OCI-LY3 (cell line): ENCODE measurements at regions not wholly inside any gene's neighbourhood (a gene's known extent, or its start where the extent isn't known, plus 50 kb on each side); places are given as distances from the start of the nearest gene placed in this dataset.

ENCODE experiments used
- H2AFZ ChIP-seq: fragments of 200-600, 300-600 bp; shearing (Covaris generic); 2 replicates; pipeline ENCODE4 v1.6.0; 2014; ENCODE audit warnings: antibody characterized with exemption, low read depth, low read length
- H3K27ac ChIP-seq: fragments of 200-600, 300-600 bp; sonication (generic); 2 replicates; pipeline ENCODE4 v1.5.1; 2014; ENCODE audit warnings: mild to moderate bottlenecking, low read length, moderate library complexity, mixed read lengths
- H3K27me3 ChIP-seq: fragments of 200-600, 300-600 bp; sonication (generic); 2 replicates; pipeline ENCODE4 v1.6.1; 2014; ENCODE audit warnings: low read depth, low read length, mixed read lengths
- H3K36me3 ChIP-seq: fragments of 200-600, 300-600 bp; sonication (generic); replicated peaks from 2 replicates; pipeline ENCODE3; 2014; ENCODE audit warnings: low read depth, low read length, mixed read lengths
- H3K4me1 ChIP-seq: fragments of 300-600, 200-600 bp; sonication (generic); 2 replicates; pipeline ENCODE4 v1.6.1; 2014; ENCODE audit warnings: low read length, mixed read lengths
- H3K4me2 ChIP-seq: fragments of 200-600, 300-600 bp; sonication (generic); 2 replicates; pipeline ENCODE4 v1.6.1; 2014; ENCODE audit warnings: low read length, mixed read lengths
- H3K4me3 ChIP-seq: fragments of 300-600, 200-600 bp; sonication (generic); 2 replicates; pipeline ENCODE4 v1.5.1; 2014; ENCODE audit warnings: antibody characterized with exemption, mild to moderate bottlenecking, low read length, moderate library complexity
- H3K79me2 ChIP-seq: fragments of 300-600, 200-600 bp; shearing (Covaris generic); 2 replicates; pipeline ENCODE4 v1.6.1; 2014; ENCODE audit warnings: mild to moderate bottlenecking, low read length, mixed read lengths
- H3K9ac ChIP-seq: fragments of 300-600, 200-600 bp; shearing (Covaris generic); 2 replicates; pipeline ENCODE4 v1.6.0; 2014; ENCODE audit warnings: mild to moderate bottlenecking, low read length, moderate library complexity
- H3K9me3 ChIP-seq: fragments of 200-600, 300-600 bp; shearing (Covaris generic); 2 replicates; pipeline ENCODE4 v1.6.1; 2014; ENCODE audit warnings: low read length, mixed read lengths; ENCODE audit not compliant: insufficient read depth
- H4K20me1 ChIP-seq: fragments of 200-600, 300-600 bp; sonication (generic); 2 replicates; pipeline ENCODE4 v1.6.1; 2016; ENCODE audit warnings: low read length, mixed read lengths; ENCODE audit not compliant: insufficient read depth
- EZH2phosphoT487 ChIP-seq: fragments of 200-600 bp; shearing (Covaris generic); IDR thresholded peaks from 2 replicates; pipeline ENCODE4 v1.6.1; 2018; ENCODE audit warnings: antibody characterized with exemption, mixed run types, low read depth
- TF ChIP-seq, protein P1 (sequence below): fragments of 200-600, 300-600 bp; sonication (generic); IDR thresholded peaks from 2 replicates; pipeline ENCODE4 v1.5.1; 2014; ENCODE audit warnings: antibody characterized with exemption, low read length, low read depth

DNA sequence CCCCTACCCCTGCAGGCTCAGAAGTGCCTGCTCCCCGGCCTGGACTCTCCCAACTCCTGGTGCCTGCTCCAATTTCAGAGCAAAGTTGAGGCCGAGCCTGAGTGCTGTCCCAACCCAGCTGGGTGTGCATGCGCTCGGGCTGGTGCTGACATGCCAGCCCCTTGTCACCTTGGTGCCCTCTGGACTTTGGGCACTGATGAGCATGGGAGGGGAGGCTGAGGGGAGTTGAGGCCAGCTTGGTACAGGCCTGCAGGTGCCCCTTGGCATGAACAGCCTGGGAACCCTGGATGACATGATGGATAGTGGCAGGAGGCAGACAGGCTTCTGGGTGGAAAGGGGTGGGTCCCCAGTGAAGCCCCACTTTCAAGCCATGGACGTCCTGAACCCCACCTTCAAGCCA lies 366.1 kb upstream of the NEGR1 start:
- Histone ChIP-seq H3K79me2 (no peaks in the 10 kb centered on the region), H3K4me2 (no peak overlapping the region), H3K9me3 (no peaks in the 10 kb centered on the region), H3K4me3 (no peak overlapping the region), H4K20me1 (no peaks in the 10 kb centered on the region), H3K4me1 (no peaks in the 10 kb centered on the region), H3K9ac (no peak overlapping the region), H3K27me3 (no peaks in the 10 kb centered on the region), H2AFZ (no peak overlapping the region), H3K27ac (no peak overlapping the region), H3K36me3 (no peaks in the 10 kb centered on the region)
- TF ChIP-seq, protein P1, sequence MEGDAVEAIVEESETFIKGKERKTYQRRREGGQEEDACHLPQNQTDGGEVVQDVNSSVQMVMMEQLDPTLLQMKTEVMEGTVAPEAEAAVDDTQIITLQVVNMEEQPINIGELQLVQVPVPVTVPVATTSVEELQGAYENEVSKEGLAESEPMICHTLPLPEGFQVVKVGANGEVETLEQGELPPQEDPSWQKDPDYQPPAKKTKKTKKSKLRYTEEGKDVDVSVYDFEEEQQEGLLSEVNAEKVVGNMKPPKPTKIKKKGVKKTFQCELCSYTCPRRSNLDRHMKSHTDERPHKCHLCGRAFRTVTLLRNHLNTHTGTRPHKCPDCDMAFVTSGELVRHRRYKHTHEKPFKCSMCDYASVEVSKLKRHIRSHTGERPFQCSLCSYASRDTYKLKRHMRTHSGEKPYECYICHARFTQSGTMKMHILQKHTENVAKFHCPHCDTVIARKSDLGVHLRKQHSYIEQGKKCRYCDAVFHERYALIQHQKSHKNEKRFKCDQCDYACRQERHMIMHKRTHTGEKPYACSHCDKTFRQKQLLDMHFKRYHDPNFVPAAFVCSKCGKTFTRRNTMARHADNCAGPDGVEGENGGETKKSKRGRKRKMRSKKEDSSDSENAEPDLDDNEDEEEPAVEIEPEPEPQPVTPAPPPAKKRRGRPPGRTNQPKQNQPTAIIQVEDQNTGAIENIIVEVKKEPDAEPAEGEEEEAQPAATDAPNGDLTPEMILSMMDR, result no peak
- no peak for TF ChIP-seq EZH2phosphoT487

DNA sequence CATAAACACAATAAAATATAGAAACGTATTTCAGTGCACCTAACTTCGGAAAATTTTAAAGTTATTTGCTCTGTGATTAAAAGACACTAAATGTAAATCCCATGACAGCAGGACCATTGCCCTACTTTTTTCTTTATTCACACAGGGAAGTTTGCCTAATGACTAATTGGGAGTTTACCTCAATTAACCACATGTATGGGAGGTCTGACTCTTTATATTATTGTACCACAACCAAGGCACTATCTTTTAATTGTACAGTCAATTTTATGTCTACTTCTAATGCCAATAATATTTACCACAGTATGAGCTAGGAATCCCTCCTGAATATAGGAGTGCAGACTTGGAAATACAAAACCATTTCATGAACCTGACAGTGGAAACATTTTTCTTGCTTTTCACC lies 360.8 kb upstream of the NEGR1 start:
- H2AFZ ChIP-seq, result no peak overlapping the region
- no peaks in the 10 kb centered on the region for H4K20me1 ChIP-seq
- TF ChIP-seq EZH2phosphoT487, result no peak
- TF ChIP-seq, protein P1, result no peak
- no peak overlapping the region for H3K4me3 ChIP-seq
- H3K79me2 ChIP-seq, result no peaks in the 10 kb centered on the region
- H3K9ac ChIP-seq, result no peak overlapping the region
- H3K36me3 ChIP-seq, result no peaks in the 10 kb centered on the region
- no peak overlapping the region for H3K4me2 ChIP-seq
- H3K4me1 ChIP-seq, result no peaks in the 10 kb centered on the region
- H3K27me3 ChIP-seq, result no peaks in the 10 kb centered on the region
- no peaks in the 10 kb centered on the region for H3K9me3 ChIP-seq
- H3K27ac ChIP-seq, result no peak overlapping the region

DNA sequence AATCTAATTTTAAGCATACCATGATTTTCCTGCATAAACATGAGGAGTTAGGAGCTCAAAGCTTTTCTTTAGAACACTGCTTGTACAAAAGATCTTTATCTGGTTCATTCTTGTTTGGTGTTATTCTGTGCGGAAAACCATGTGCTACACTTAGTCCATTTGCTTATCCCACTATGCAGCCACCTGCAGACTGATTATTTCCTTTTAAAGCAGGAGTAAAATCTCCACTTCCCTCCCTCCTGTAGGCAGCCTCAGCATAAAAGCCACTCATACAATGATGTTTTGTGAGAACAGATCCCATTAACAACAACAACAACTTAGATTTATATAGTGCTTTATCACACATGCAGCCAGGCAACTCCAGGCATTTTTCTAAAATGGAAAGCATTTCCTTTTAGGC lies 355.3 kb upstream of the NEGR1 start:
- Histone ChIP-seq H3K79me2 (no peaks in the 10 kb centered on the region), H3K27ac (no peak overlapping the region), H3K9ac (no peak overlapping the region), H4K20me1 (no peaks in the 10 kb centered on the region), H2AFZ (no peak overlapping the region), H3K36me3 (no peaks in the 10 kb centered on the region), H3K4me1 (no peaks in the 10 kb centered on the region), H3K4me2 (no peak overlapping the region), H3K4me3 (no peak overlapping the region), H3K9me3 (no peaks in the 10 kb centered on the region), H3K27me3 (no peaks in the 10 kb centered on the region)
- no peak for TF ChIP-seq EZH2phosphoT487
- TF ChIP-seq, protein P1, result no peak

DNA sequence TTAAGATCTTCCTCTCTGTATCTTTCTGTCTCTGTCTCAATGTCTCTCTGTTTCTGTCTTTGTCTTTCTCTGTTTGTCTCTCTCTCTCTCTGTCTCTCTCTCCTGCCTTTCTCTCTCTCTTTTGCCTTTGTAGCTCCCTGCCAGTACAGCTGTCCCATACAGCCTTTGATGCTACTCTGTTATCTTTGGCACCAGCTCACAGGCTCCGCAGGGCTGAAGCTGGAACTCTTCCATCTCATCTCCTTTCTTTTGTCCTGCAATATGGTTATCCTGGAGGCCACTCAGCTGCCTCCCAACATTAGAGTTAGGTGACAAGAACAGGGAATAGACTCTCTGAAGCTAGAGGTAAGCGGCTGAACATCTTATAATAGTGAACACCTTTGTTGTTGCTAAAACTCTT lies 354.3 kb upstream of the NEGR1 start:
- H3K27me3 ChIP-seq, result no peaks in the 10 kb centered on the region
- no peaks in the 10 kb centered on the region for H3K9me3 ChIP-seq
- no peaks in the 10 kb centered on the region for H3K36me3 ChIP-seq
- no peak overlapping the region for H3K27ac ChIP-seq
- H3K9ac ChIP-seq, result no peak overlapping the region
- no peaks in the 10 kb centered on the region for H4K20me1 ChIP-seq
- H3K79me2 ChIP-seq, result no peaks in the 10 kb centered on the region
- H2AFZ ChIP-seq, result no peak overlapping the region
- no peak overlapping the region for H3K4me3 ChIP-seq
- H3K4me2 ChIP-seq, result no peak overlapping the region
- no peaks in the 10 kb centered on the region for H3K4me1 ChIP-seq
- TF ChIP-seq, protein P1, result no peak
